SK-N-MC (cell line): ENCODE measurements at regions not wholly inside any gene's neighbourhood (a gene's known extent, or its start where the extent isn't known, plus 50 kb on each side); places are given as distances from the start of the nearest gene placed in this dataset.

Experiments
- EZH2 ChIP-seq: fragments of 200-600 bp; sonication (generic); IDR thresholded peaks from one replicate; pipeline ENCODE4 v1.6.1; 2017; ENCODE audit warnings: antibody characterized with exemption
- POLR2AphosphoS5 ChIP-seq: IDR thresholded peaks from 2 replicates; pipeline ENCODE4 v1.6.1; 2012; ENCODE audit warnings: mild to moderate bottlenecking, low read depth, low read length, borderline replicate concordance

GRCh38 chr5:18097817-18098216, 463.6 kb downstream of the TAF11L14 start:
- TF ChIP-seq EZH2 = no peak
- no peak for TF ChIP-seq POLR2AphosphoS5
